HG03354 (cell line): ENCODE measurements at regions not wholly inside any gene's neighbourhood (a gene's known extent, or its start where the extent isn't known, plus 50 kb on each side); places are given as distances from the start of the nearest gene placed in this dataset.
"Not testable (repeated sequence)": the region's sequence is repeated elsewhere in the genome, so short reads cannot be mapped to it uniquely, and the experiment has no call there.

Experiments used
- ATAC-seq: cut with Tn5 transposase; IDR thresholded peaks from one replicate; pipeline ENCODE4 v1.9.1; 2021; ENCODE audit warnings: mild to moderate bottlenecking; ENCODE audit not compliant: unreplicated experiment, poor library complexity, severe bottlenecking

DNA sequence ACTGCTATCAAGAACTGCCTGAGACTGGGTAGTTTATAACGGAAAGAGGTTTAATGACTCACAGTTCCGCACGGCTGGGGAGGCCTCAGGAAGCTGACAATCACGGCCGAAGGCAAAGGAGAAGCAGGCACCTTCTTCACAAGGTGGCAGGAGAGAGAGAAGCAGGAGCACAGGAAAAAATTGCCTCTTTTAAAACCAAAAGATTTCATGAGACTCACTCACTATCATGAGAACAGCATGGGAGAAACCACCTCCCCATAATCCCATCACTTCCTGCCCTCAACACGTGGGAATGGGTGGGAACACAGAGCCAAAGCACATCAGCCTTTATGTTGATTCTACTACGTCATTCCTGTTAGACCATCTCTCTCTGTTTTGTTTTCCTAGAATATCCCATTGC is 650.9 kb upstream of the SEMA6D start:
- no peak for ATAC-seq

GRCh38 chr15:47077846-47078245 is 639.5 kb upstream of the SEMA6D start:
- ATAC-seq = not testable (repeated sequence)

- ATAC-seq = no peak
Observed at GRCh38 chr15:47095833-47096232, 621.5 kb upstream of the SEMA6D start.

DNA sequence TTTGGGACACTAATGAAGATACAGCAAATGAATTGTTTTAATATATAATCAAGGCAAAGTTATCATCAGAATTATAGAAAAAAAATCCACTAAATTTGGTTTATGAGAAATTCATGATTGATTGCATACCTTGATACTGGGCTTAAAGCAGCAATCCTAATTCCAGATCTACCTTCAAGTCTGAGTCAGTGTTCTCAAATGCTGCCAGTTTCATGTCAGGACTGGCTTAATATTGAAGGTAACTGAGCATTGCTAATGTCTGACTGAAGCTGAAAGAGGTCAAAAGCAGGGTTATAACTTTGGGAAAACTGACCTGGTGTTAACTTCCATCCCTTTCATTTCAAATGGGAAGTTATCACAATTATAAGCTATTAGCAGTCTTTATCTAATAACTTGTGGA is 618.8 kb upstream of the SEMA6D start:
- not testable (repeated sequence) for ATAC-seq

DNA sequence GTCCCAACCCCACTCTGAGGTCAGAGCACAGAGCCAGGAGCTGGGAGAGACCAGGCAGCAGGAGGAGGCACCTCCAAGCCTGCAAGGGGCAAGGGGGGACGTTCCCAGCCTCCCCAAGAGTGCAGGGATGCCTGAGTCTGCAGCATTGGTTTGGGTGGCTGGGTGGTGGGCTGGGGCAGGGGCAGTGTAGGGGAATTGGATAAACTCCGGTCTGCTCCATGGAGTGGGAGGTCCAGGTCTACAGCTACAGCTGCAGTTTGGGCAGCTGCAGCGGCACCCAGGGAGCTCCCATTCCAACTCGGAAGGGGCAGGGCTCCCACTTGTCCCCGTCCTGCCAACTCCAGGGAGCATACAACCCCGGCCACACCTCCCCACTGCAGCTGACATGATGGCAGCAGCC is 617.5 kb upstream of the SEMA6D start:
- not testable (repeated sequence) for ATAC-seq

- not testable (repeated sequence) for ATAC-seq
Observed at GRCh38 chr15:47108800-47109199, 608.5 kb upstream of the SEMA6D start.

- ATAC-seq = no peak
Observed at GRCh38 chr15:47116698-47117097, 600.6 kb upstream of the SEMA6D start.

GRCh38 chr15:47119349-47119748 is 598.0 kb upstream of the SEMA6D start:
- no peak for ATAC-seq

DNA sequence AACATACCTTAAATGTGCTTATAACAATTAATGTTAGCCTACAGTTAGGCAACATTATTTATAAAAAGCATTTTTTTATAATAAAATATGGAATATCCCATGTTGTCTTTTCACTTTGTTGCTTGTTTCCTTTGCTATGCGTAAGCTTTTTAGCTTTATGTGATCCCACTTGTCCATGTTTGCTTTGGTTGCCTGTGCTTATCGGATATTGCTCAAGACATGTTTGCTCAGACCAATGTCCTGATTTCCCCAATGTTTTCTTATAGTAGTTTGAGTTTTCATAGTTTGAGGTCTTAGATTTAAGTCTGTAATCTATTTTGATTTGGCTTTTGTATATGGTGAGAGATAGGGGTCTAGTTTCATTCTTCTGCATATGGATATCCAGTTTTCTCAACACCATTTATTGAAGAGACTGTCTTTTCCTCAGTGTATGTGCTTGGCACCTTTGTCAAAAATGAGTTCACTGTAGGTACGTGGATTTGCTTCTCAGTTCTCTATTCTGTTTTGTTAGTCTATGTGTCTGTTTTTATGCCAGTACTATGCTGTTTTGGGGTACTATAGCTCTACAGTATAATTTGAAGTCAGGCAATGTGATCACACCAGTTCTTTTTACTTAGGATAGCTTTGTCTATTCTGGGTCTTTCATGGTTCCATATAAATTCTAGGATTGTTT is 592.7 kb upstream of the SEMA6D start:
- ATAC-seq = no peak

- no peak for ATAC-seq
Observed at GRCh38 chr15:47129033-47129432, 588.3 kb upstream of the SEMA6D start.

DNA sequence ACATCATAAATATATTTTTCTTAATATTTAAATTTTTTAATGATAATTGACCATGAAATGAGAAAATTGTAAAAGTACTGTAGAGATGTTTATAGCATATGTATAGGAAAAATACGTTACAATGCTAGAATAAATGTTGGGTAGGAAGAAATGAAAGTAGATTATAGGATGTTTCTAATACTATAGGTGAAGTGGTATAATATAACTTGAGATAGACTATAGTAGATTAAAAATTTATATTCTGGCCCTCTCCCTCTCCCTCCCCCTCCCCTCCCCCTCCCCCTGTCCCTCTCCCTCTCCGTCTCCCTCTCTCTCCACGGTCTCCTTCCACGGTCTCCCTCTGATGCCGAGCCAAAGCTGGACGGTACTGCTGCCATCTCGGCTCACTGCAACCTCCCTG is 585.9 kb upstream of the SEMA6D start:
- ATAC-seq = not testable (repeated sequence)

- ATAC-seq = no peak
Observed at GRCh38 chr15:47135267-47135666, 582.0 kb upstream of the SEMA6D start.

GRCh38 chr15:47136236-47136635 is 581.1 kb upstream of the SEMA6D start:
- ATAC-seq = no peak

DNA sequence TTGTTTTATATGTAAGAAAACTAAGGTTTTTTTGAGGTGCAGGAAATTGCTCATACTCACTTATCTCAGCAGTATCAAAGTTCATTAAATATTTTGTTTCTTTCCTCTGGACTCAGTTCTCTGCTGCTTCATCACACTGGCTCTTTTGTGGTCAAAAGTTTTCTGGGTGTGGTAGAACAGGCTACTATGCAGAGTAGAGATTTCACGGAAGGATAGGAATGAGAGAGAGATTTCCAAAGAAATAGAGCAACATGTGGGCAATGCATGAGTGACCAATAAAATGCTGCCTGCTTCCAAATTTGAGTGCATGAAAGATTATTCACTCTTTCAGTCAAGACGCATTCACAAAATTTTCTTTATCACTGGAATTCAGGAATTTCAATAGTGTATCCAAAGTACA is 577.3 kb upstream of the SEMA6D start:
- no peak for ATAC-seq

DNA sequence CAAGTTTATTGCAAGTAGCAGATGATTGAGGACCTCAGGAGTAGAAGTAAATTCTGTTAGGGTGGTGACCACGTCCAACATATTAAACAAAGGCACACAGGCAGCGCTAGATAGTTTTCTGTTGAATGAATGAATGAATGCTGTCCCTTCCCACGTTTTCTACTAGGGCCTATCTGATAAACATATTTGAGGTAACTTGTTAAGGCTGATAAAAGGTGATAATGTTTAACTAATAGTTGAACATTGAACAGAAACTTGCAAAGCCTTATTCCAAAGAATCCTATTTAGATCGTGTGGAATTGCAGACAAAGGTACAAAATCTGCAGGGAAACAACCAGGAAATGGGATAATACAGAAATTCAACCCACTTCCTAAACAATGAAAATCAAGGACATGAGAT is 559.5 kb upstream of the SEMA6D start:
- ATAC-seq = no peak

DNA sequence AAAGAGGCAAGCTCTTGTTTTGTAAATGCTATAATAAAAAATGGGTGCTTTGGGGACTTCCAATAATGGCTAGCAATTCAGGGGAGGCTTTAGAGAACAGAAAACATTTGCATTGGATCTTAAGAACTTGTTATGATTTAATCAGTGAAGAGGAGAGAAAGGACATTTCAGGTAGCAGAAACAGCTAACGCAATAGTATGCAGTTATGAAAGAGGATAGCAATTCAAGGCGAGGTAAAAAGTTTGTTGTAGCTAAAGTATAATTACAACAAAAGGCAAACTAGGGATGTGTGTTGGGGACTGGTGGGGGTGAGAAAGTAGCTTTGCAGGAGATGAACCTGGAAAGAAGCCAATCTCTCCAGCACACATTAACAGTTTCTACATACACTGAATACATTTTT is 558.7 kb upstream of the SEMA6D start:
- ATAC-seq = no peak

DNA sequence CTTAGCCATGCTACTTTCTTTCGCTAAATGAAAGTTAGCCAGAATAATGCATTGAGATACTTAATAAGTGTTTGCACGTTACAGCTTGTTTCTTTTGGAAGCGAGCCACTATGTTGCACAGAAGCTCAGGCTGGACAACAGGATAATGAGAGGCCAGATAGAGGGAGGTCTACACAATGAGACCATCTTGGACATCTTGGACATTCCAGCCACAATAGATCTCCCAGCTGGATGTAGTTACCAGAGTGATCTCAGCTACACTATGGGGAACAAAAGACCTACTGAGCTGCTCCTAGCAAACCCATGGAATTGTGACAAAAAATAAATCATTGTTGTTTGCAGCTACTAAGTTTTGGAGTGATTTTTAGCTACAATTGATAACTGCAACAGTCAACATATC is 540.1 kb upstream of the SEMA6D start:
- ATAC-seq = no peak

GRCh38 chr15:47179988-47180387 is 537.3 kb upstream of the SEMA6D start:
- no peak for ATAC-seq

DNA sequence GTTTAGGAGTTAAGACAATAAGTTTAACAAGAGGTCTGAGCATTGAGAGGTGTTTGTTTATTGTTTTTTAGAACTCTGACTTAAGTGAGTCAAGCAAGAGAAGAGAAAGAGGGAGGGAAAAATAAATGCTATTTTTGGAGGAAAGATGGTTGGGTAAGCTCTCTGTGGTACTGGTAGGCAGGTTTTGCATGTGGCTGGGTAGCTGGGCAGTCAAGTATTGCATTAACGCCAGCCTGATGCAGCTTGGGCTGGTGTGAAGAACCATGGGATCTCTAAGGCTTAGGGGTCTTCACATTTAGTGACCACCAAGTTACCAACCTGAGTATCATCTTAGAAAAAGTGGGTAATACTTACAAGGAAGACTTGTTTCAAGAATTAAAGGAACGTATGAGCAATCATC is 534.5 kb upstream of the SEMA6D start:
- no peak for ATAC-seq

- ATAC-seq = peak; percentile 48
Observed at GRCh38 chr15:47184003-47184907, 533.0 kb upstream of the SEMA6D start.
